ENCODE measurements at regions not wholly inside any gene's neighbourhood (a gene's known extent, or its start where the extent isn't known, plus 50 kb on each side); places are given as distances from the start of the nearest gene placed in this dataset.

- TF ChIP-seq CTCF (IDR thresholded peaks at IDR 0.05; ENCODE audit: low read depth, low read length) (no peak), EZH2phosphoT487 (IDR thresholded peaks at IDR 0.05; ENCODE audit: low read depth) (no peak)
Measured at GRCh38 chr6:90709431-90709996, 122.6 kb upstream of the MAP3K7 start.

Data from OCI-LY3 (cell line).